ENCODE measurements at regions not wholly inside any gene's neighbourhood (a gene's known extent, or its start where the extent isn't known, plus 50 kb on each side); places are given as distances from the start of the nearest gene placed in this dataset.
A peak's percentile ranks its signal among the peaks of the same experiment; 100 is the strongest.
"Not testable (repeated sequence)": the region's sequence is repeated elsewhere in the genome, so short reads cannot be mapped to it uniquely, and the experiment has no call there.

DNA sequence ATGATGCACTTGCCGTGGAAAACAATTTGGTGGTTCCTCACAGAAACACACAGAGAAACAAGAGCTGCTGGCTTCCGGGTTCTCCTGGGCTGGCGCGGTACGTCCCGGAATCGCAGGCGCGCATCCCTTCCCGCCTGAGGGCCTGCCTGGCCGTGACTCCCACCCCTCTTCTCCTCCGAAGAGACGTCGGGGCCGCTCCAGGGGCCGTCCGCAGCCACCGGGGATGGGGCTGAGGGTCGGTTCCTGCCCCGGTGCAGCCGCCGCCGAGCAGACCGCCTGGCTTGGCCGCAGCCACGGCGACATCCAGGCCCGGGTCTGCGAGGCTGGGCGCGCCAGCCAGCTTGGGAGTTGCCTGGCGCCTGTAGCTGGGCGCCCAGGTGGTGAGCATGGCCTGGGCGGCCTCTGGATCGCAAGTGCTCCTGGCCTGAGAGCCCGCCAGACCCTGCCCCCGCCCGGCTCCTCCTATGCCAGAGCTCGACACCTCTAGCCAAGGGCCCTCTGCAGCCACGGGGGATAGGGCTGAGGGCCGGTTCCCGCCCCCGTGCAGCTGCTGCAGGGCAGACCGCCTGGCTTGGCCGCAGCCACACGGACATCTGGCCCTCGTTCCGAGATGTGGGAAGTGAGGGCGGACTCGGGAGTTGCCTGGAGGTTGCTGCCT, 1647.5 kb downstream of the SPATA31A7 start:
- TF ChIP-seq, protein P1, sequence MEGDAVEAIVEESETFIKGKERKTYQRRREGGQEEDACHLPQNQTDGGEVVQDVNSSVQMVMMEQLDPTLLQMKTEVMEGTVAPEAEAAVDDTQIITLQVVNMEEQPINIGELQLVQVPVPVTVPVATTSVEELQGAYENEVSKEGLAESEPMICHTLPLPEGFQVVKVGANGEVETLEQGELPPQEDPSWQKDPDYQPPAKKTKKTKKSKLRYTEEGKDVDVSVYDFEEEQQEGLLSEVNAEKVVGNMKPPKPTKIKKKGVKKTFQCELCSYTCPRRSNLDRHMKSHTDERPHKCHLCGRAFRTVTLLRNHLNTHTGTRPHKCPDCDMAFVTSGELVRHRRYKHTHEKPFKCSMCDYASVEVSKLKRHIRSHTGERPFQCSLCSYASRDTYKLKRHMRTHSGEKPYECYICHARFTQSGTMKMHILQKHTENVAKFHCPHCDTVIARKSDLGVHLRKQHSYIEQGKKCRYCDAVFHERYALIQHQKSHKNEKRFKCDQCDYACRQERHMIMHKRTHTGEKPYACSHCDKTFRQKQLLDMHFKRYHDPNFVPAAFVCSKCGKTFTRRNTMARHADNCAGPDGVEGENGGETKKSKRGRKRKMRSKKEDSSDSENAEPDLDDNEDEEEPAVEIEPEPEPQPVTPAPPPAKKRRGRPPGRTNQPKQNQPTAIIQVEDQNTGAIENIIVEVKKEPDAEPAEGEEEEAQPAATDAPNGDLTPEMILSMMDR (IDR thresholded peaks at IDR 0.05): not testable (repeated sequence)
- TF ChIP-seq EZH2phosphoT487 (IDR thresholded peaks at IDR 0.05) (peak; percentile 80), EZH2 (IDR thresholded peaks at IDR 0.05) (peak; percentile 90)

Measured in neural progenitor cell (in vitro differentiated cells).